ENCODE measurements at regions not wholly inside any gene's neighbourhood (a gene's known extent, or its start where the extent isn't known, plus 50 kb on each side); places are given as distances from the start of the nearest gene placed in this dataset.

DNA sequence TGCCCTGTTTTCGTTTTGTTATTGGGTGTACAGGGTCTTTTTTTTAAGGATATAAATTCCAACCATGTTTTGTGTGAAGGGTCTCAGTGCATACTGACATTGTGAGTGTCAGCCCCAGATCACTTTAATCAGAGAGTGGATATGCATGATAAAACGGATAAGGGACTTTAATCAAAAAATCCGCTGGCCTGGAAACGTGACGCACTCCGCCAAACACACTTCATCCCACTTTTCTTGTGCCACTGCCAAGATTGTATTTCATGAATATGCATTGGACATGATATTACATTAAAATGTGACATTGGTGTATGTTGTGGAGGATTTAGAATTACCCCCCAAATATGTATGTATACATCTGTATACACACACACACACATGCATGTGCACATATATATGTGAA is 273.1 kb downstream of the VRK1 start:
- no peak overlapping the region for H3K27ac ChIP-seq
- H3K36me3 ChIP-seq, result no peaks in the 10 kb centered on the region
- H3K27me3 ChIP-seq (replicated peaks; ENCODE audit: insufficient read depth), result no peaks in the 10 kb centered on the region
- DNase-seq (ENCODE audit: low spot score) (no peak), ATAC-seq (ENCODE audit: insufficient number of reproducible peaks, low FRiP score, low read depth) (no peak)
- H3K4me1 ChIP-seq (ENCODE audit: control insufficient read depth in 1 of 2, low read depth in 2 of 2), result no peaks in the 10 kb centered on the region
- TF ChIP-seq, protein P1, sequence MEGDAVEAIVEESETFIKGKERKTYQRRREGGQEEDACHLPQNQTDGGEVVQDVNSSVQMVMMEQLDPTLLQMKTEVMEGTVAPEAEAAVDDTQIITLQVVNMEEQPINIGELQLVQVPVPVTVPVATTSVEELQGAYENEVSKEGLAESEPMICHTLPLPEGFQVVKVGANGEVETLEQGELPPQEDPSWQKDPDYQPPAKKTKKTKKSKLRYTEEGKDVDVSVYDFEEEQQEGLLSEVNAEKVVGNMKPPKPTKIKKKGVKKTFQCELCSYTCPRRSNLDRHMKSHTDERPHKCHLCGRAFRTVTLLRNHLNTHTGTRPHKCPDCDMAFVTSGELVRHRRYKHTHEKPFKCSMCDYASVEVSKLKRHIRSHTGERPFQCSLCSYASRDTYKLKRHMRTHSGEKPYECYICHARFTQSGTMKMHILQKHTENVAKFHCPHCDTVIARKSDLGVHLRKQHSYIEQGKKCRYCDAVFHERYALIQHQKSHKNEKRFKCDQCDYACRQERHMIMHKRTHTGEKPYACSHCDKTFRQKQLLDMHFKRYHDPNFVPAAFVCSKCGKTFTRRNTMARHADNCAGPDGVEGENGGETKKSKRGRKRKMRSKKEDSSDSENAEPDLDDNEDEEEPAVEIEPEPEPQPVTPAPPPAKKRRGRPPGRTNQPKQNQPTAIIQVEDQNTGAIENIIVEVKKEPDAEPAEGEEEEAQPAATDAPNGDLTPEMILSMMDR (IDR thresholded peaks at IDR 0.05), result no peak
- no peaks in the 10 kb centered on the region for H3K9me3 ChIP-seq
- H3K4me3 ChIP-seq, result no peak overlapping the region

GRCh38 chr14:97071177-97071576 is 274.0 kb downstream of the VRK1 start:
- TF ChIP-seq, protein P1 (IDR thresholded peaks at IDR 0.05), result no peak
- H3K4me3 ChIP-seq, result no peak overlapping the region
- no peaks in the 10 kb centered on the region for H3K4me1 ChIP-seq (ENCODE audit: control insufficient read depth in 1 of 2, low read depth in 2 of 2)
- H3K9me3 ChIP-seq, result no peaks in the 10 kb centered on the region
- no peaks in the 10 kb centered on the region for H3K27me3 ChIP-seq (replicated peaks; ENCODE audit: insufficient read depth)
- ATAC-seq (ENCODE audit: insufficient number of reproducible peaks, low FRiP score, low read depth), result no peak
- H3K36me3 ChIP-seq, result no peaks in the 10 kb centered on the region
- DNase-seq (ENCODE audit: low spot score), result no peak
- no peak overlapping the region for H3K27ac ChIP-seq

- Histone ChIP-seq H3K27me3 (replicated peaks; ENCODE audit: insufficient read depth) (no peaks in the 10 kb centered on the region), H3K4me3 (no peak overlapping the region), H3K9me3 (no peaks in the 10 kb centered on the region), H3K4me1 (ENCODE audit: control insufficient read depth in 1 of 2, low read depth in 2 of 2) (no peaks in the 10 kb centered on the region), H3K36me3 (no peaks in the 10 kb centered on the region), H3K27ac (no peak overlapping the region)
- no peak for DNase-seq (ENCODE audit: low spot score)
- no peak for ATAC-seq (ENCODE audit: insufficient number of reproducible peaks, low FRiP score, low read depth)
- TF ChIP-seq, protein P1 (IDR thresholded peaks at IDR 0.05), result no peak
These were observed 276.4 kb downstream of the VRK1 start for GRCh38 chr14:97073622-97074021.

DNA sequence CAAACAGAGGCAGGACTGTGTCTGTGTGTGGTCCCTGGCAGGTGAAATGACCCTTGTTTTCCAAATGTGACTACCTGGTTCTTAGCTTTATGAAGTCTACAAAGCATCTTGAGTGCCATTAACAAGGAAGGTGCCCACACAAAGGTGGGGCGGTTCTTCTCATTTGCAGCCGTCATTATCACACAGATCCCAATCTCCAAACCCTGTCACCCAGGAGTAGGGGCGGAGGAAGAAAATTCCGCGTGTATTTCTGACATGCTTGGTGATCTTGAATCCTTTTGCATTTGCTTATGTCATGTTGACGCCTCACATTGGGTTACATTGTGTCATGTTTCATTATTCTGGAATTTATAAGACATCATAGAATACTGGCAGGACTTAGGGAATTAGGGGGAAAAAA is 277.3 kb downstream of the VRK1 start:
- no peak for DNase-seq (ENCODE audit: low spot score)
- TF ChIP-seq, protein P1 (IDR thresholded peaks at IDR 0.05), result no peak
- H3K27ac ChIP-seq, result no peak overlapping the region
- H3K4me1 ChIP-seq (ENCODE audit: control insufficient read depth in 1 of 2, low read depth in 2 of 2), result no peaks in the 10 kb centered on the region
- H3K4me3 ChIP-seq, result no peak overlapping the region
- no peaks in the 10 kb centered on the region for H3K27me3 ChIP-seq (replicated peaks; ENCODE audit: insufficient read depth)
- H3K9me3 ChIP-seq, result no peaks in the 10 kb centered on the region
- ATAC-seq (ENCODE audit: insufficient number of reproducible peaks, low FRiP score, low read depth), result no peak
- no peaks in the 10 kb centered on the region for H3K36me3 ChIP-seq

GRCh38 chr14:97074856-97075255 is 277.7 kb downstream of the VRK1 start:
- ATAC-seq (ENCODE audit: insufficient number of reproducible peaks, low FRiP score, low read depth), result no peak
- no peak for DNase-seq (ENCODE audit: low spot score)
- H3K36me3 ChIP-seq, result no peaks in the 10 kb centered on the region
- H3K27ac ChIP-seq, result no peak overlapping the region
- H3K4me3 ChIP-seq, result no peak overlapping the region
- no peaks in the 10 kb centered on the region for H3K9me3 ChIP-seq
- H3K4me1 ChIP-seq (ENCODE audit: control insufficient read depth in 1 of 2, low read depth in 2 of 2), result no peaks in the 10 kb centered on the region
- TF ChIP-seq, protein P1 (IDR thresholded peaks at IDR 0.05), result no peak
- no peaks in the 10 kb centered on the region for H3K27me3 ChIP-seq (replicated peaks; ENCODE audit: insufficient read depth)
